IMR-90 (cell line): ENCODE measurements at regions not wholly inside any gene's neighbourhood (a gene's known extent, or its start where the extent isn't known, plus 50 kb on each side); places are given as distances from the start of the nearest gene placed in this dataset.
A peak's percentile ranks its signal among the peaks of the same experiment; 100 is the strongest.

Experiments used
- ATAC-seq: fragments of 200-7000 bp; cut with Tn5 transposase; 2 replicates; pipeline ENCODE4 v1.9.1; 2020; ENCODE audit warnings: low read depth, mild to moderate bottlenecking, moderate library complexity
- BruUV-seq: library from RNA; stranded (reverse); fragments of 400-500 nt; replicated peaks from 2 replicates; lab custom pipeline; 2021; lab: Mats Ljungman, UMichigan
- CTCF ChIA-PET: fragments of 300-600 bp; formaldehyde crosslinking; extraction: SDS; loops from one replicate; lab custom pipeline; 2021; ENCODE audit warnings: antibody characterized with exemption; lab: Yijun Ruan, JAX
- POLR2A ChIA-PET: fragments of 300-600 bp; sonication (Branson Sonifier 250); formaldehyde crosslinking; loops from one replicate; lab custom pipeline; 2022; ENCODE audit warnings: antibody characterized with exemption; ENCODE audit not compliant: unreplicated experiment; lab: Charles Lee
- DNase-seq: peaks from one replicate; pipeline ENCODE4 v3.0.0; 2013
- H2AFZ ChIP-seq: replicated peaks from 2 replicates; pipeline ENCODE3; 2013; ENCODE audit warnings: low read length, mild to moderate bottlenecking; ENCODE audit not compliant: poor library complexity
- H2AK5ac ChIP-seq: 2 replicates; pipeline ENCODE4 v1.6.1; 2013; ENCODE audit warnings: low read depth, low read length, inconsistent platforms
- H2AK9ac ChIP-seq: replicated peaks from 2 replicates; pipeline ENCODE3; 2013; ENCODE audit warnings: mild to moderate bottlenecking, low read depth, low read length, moderate library complexity; ENCODE audit not compliant: poor library complexity
- H2BK120ac ChIP-seq: 2 replicates; pipeline ENCODE4 v1.6.1; 2013; ENCODE audit warnings: low read depth, low read length, inconsistent platforms
- H2BK15ac ChIP-seq: 3 replicates; pipeline ENCODE4 v1.6.1; 2013; ENCODE audit warnings: low read depth, low read length, inconsistent platforms
- H2BK20ac ChIP-seq: 2 replicates; pipeline ENCODE4 v1.6.1; 2013; ENCODE audit warnings: low read depth, mild to moderate bottlenecking, inconsistent platforms, low read length, moderate library complexity
- H2BK5ac ChIP-seq: 2 replicates; pipeline ENCODE4 v1.6.1; 2013; ENCODE audit warnings: mild to moderate bottlenecking, low read depth, low read length, inconsistent platforms; ENCODE audit not compliant: poor library complexity, severe bottlenecking
- H3K14ac ChIP-seq: replicated peaks from 2 replicates; pipeline ENCODE4 v1.6.1; 2013; ENCODE audit warnings: low read depth, low read length, inconsistent platforms
- H3K18ac ChIP-seq: 2 replicates; pipeline ENCODE4 v1.6.1; 2013; ENCODE audit warnings: low read depth, low read length, control low read depth
- H3K23ac ChIP-seq: 2 replicates; pipeline ENCODE4 v1.6.1; 2013; ENCODE audit warnings: low read depth, low read length, inconsistent platforms
- H3K27ac ChIP-seq: 2 replicates; pipeline ENCODE4 v1.5.1; 2013; ENCODE audit warnings: mild to moderate bottlenecking, control low read depth, low read length; ENCODE audit not compliant: insufficient read depth
- H3K27me3 ChIP-seq: 2 replicates; pipeline ENCODE4 v1.6.1; 2013; ENCODE audit warnings: low read length; ENCODE audit not compliant: control insufficient read depth, insufficient read depth
- H3K36me3 ChIP-seq: 2 replicates; pipeline ENCODE4 v1.6.1; 2013; ENCODE audit warnings: low read length, mixed read lengths; ENCODE audit not compliant: control insufficient read depth, insufficient read depth
- H3K4ac ChIP-seq: 2 replicates; pipeline ENCODE4 v1.6.1; 2013; ENCODE audit warnings: low read depth, low read length, inconsistent platforms
- H3K4me1 ChIP-seq: 2 replicates; pipeline ENCODE4 v1.6.1; 2013; ENCODE audit warnings: low read length, mixed read lengths; ENCODE audit not compliant: control insufficient read depth, insufficient read depth
- H3K4me2 ChIP-seq: 2 replicates; pipeline ENCODE4 v1.6.1; 2013; ENCODE audit warnings: low read depth, mild to moderate bottlenecking, control low read depth, low read length, moderate library complexity
- H3K4me3 ChIP-seq: 2 replicates; pipeline ENCODE4 v1.5.1; 2013; ENCODE audit warnings: low read depth, mild to moderate bottlenecking, control low read depth, low read length, moderate library complexity; ENCODE audit not compliant: insufficient read depth
- H3K56ac ChIP-seq: 2 replicates; pipeline ENCODE4 v1.6.1; 2013; ENCODE audit warnings: low read length, inconsistent platforms; ENCODE audit not compliant: insufficient read depth; ENCODE audit errors: extremely low read depth
- H3K79me1 ChIP-seq, 2 experiments: 2 replicates each; pipeline ENCODE4 v1.6.1; 2013; ENCODE audit warnings: low read length in 2 of 2, inconsistent platforms in 1 of 2, low read depth in 1 of 2
- H3K9ac ChIP-seq: 2 replicates; pipeline ENCODE4 v1.6.1; 2013; ENCODE audit warnings: low read depth, low read length, control low read depth
- H3K9me1 ChIP-seq: 2 replicates; pipeline ENCODE4 v1.6.1; 2013; ENCODE audit warnings: low read length, inconsistent platforms; ENCODE audit not compliant: insufficient read depth
- H3K9me3 ChIP-seq: 2 replicates; pipeline ENCODE4 v1.6.1; 2013; ENCODE audit warnings: low read length; ENCODE audit not compliant: control insufficient read depth, insufficient read depth
- H4K20me1 ChIP-seq: 2 replicates; pipeline ENCODE4 v1.6.1; 2013; ENCODE audit warnings: low read length, inconsistent platforms; ENCODE audit not compliant: insufficient read depth
- H4K5ac ChIP-seq: 2 replicates; pipeline ENCODE4 v1.6.1; 2013; ENCODE audit warnings: mild to moderate bottlenecking, low read depth, low read length, control low read depth
- H4K8ac ChIP-seq, 2 experiments: 2 replicates each; pipeline ENCODE4 v1.6.1; 2013; ENCODE audit warnings: low read depth in 2 of 2, low read length in 2 of 2, control low read depth in 1 of 2, inconsistent platforms in 1 of 2
- H4K91ac ChIP-seq: 2 replicates; pipeline ENCODE4 v1.6.1; 2013; ENCODE audit warnings: low read depth, low read length, inconsistent platforms; ENCODE audit not compliant: insufficient read depth
- BHLHE40 ChIP-seq: fragments of 150-350 bp; IDR thresholded peaks from 2 replicates; pipeline ENCODE4 v1.6.1; 2016; ENCODE audit warnings: mild to moderate bottlenecking, low read depth, low read length
- CEBPB ChIP-seq: IDR thresholded peaks from 2 replicates; pipeline ENCODE4 v1.6.1; 2012; ENCODE audit warnings: low read depth, low read length, improper control_type of control experiment
- CHD1 ChIP-seq: IDR thresholded peaks from 2 replicates; pipeline ENCODE4 v1.6.1; 2012; ENCODE audit warnings: low read depth, low read length, improper control_type of control experiment
- CTCF ChIP-seq: conservative IDR thresholded peaks from 2 replicates; pipeline ENCODE4 v1.5.1; 2012; ENCODE audit warnings: mild to moderate bottlenecking, low read depth, low read length, improper control_type of control experiment
- FOS ChIP-seq: fragments of 150-350 bp; IDR thresholded peaks from 2 replicates; pipeline ENCODE4 v1.6.1; 2016; ENCODE audit warnings: low read depth, low read length
- MAFK ChIP-seq: IDR thresholded peaks from 2 replicates; pipeline ENCODE4 v1.6.1; 2012; ENCODE audit warnings: low read depth, low read length, improper control_type of control experiment
- MAZ ChIP-seq: IDR thresholded peaks from 2 replicates; pipeline ENCODE4 v1.6.1; 2012; ENCODE audit warnings: low read depth, mild to moderate bottlenecking, low read length, improper control_type of control experiment, moderate library complexity, borderline replicate concordance
- MXI1 ChIP-seq: IDR thresholded peaks from 2 replicates; pipeline ENCODE4 v1.6.1; 2012; ENCODE audit warnings: low read depth, mild to moderate bottlenecking, low read length, moderate library complexity, borderline replicate concordance
- NFE2L2 ChIP-seq: fragments of 150-350 bp; IDR thresholded peaks from 2 replicates; pipeline ENCODE4 v1.6.1; 2016; ENCODE audit warnings: low read depth, mild to moderate bottlenecking, low read length
- POLR2A ChIP-seq: IDR thresholded peaks from 2 replicates; pipeline ENCODE4 v1.6.1; 2012; ENCODE audit warnings: mild to moderate bottlenecking, low read depth, low read length
- RAD21 ChIP-seq: IDR thresholded peaks from 2 replicates; pipeline ENCODE4 v1.6.1; 2012; ENCODE audit warnings: low read length, improper control_type of control experiment
- RCOR1 ChIP-seq: IDR thresholded peaks from 2 replicates; pipeline ENCODE4 v1.6.1; 2012; ENCODE audit warnings: mild to moderate bottlenecking, low read length, improper control_type of control experiment; ENCODE audit not compliant: insufficient replicate concordance
- RFX5 ChIP-seq: IDR thresholded peaks from 2 replicates; pipeline ENCODE4 v1.8.0; 2012; ENCODE audit warnings: low read depth, mild to moderate bottlenecking, low read length, moderate library complexity
- SMC3 ChIP-seq: fragments of 150-350 bp; IDR thresholded peaks from 2 replicates; pipeline ENCODE4 v1.6.1; 2016; ENCODE audit warnings: low read depth, mild to moderate bottlenecking, antibody characterized with exemption, low read length, moderate library complexity
- USF2 ChIP-seq: fragments of 150-350 bp; IDR thresholded peaks from 2 replicates; pipeline ENCODE4 v1.6.1; 2017; ENCODE audit warnings: mild to moderate bottlenecking, antibody characterized with exemption, low read length, low read depth
- WGBS, 2 experiments: methylation state at CpG; one replicate each; pipeline versions ENCODE4 v1.1.5 to v1.1.7; 2013; ENCODE audit warnings: missing lambda C conversion rate in 2 of 2; ENCODE audit not compliant: insufficient read length in 1 of 2; ENCODE audit errors: extremely low coverage in 2 of 2; 5-methylcytosine and 5-hydroxymethylcytosine counted together
- dilution Hi-C: fragments of 300-500 bp; cut with HindIII; formaldehyde crosslinking; loops from one replicate; pipeline ENCODE4 v1.14.3; 2018; ENCODE audit warnings: low sequenced_read_pairs; ENCODE audit not compliant: unreplicated experiment
- in situ Hi-C: fragments of 300-500 bp; cut with MboI; formaldehyde crosslinking; loops from 3 replicates; pipeline ENCODE4 v1.14.3; 2019; ENCODE audit warnings: low sequenced_read_pairs, inconsistent platforms, mixed read lengths
- intact Hi-C: fragments of 100-400 bp; cut with micrococcal nuclease; formaldehyde crosslinking; loops from 2 replicates; pipeline ENCODE4 v1.10.0; 2022
- TF ChIP-seq, protein P1 (sequence below): fragments of 150-350 bp; IDR thresholded peaks from 2 replicates; pipeline ENCODE4 v1.6.1; 2016; ENCODE audit warnings: low read depth, mild to moderate bottlenecking, low read length, moderate library complexity, borderline replicate concordance

DNA sequence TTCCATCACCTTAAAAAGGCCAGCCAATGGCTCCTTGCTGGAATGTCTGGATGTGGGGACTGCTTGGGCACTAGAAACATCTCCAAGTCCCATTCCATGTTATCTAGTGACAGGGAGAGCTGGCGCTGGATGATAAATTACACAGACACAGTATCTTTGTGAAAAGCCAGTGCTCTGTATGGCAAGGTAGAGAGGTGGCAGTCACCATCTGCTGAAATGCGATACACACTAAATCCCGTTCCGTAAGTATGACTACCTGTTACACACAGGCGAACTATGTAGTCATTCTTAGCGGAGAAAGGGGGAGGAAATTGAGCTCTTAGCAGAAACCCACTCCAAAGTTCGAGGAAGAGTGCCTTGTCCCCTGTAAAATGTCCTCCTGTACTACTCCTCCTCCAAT, 81.0 kb upstream of the MYOCD start:
- in situ Hi-C loops: no loop called here
- Histone ChIP-seq H2BK120ac (no peak overlapping the region; the same call in 1 of the 2 replicates), H3K9me1 (no peaks in the 10 kb centered on the region), H2BK5ac (no peak overlapping the region), H3K79me1 (no peaks in the 10 kb centered on the region), H3K27me3 (no peaks in the 10 kb centered on the region), H3K4me2 (no peak overlapping the region), H2AK5ac (no peak overlapping the region), H4K5ac (no peak overlapping the region), H2AFZ (no peak overlapping the region), H3K4ac (0 out of 2 replicates have a peak overlapping the region, but pooled peaks have one; percentile 21), H3K14ac (no peak overlapping the region), H2BK20ac (peak overlapping the region; percentile 26; the same call in 1 of the 2 replicates), H4K8ac (no peak overlapping the region), H3K27ac (no peak overlapping the region), H3K4me3 (no peak overlapping the region), H2AK9ac (no peak overlapping the region), H3K9me3 (peaks cover 4% of the 10 kb centered on the region; the same call in 1 of the 2 replicates), H3K36me3 (no peaks in the 10 kb centered on the region), H3K23ac (0 out of 2 replicates have a peak overlapping the region, but pooled peaks have one; percentile 16), H3K56ac (no peak overlapping the region), H4K20me1 (no peaks in the 10 kb centered on the region), H4K91ac (no peak overlapping the region), H2BK15ac (no peak overlapping the region), H3K9ac (no peak overlapping the region), H3K18ac (no peak overlapping the region), H3K4me1 (no peaks in the 10 kb centered on the region; the same call in 1 of the 2 replicates)
- BruUV-seq: no TSS peak
- DNase-seq (no peak), ATAC-seq (no peak)
- WGBS, 2 experiments: 100% methylated on average over 4 of the region's 7 CpGs; no CpG with 5 or more reads in 1 of the 2 experiments
- dilution Hi-C loops: no loop called here
- TF ChIP-seq POLR2A (no peak), RAD21 (no peak), FOS (no peak), MAZ (no peak), RCOR1 (no peak), NFE2L2 (no peak), BHLHE40 (no peak), SMC3 (no peak), RFX5 (no peak), CTCF (no peak), CEBPB (no peak), USF2 (no peak), MAFK (no peak), CHD1 (no peak), MXI1 (no peak)
- TF ChIP-seq, protein P1, sequence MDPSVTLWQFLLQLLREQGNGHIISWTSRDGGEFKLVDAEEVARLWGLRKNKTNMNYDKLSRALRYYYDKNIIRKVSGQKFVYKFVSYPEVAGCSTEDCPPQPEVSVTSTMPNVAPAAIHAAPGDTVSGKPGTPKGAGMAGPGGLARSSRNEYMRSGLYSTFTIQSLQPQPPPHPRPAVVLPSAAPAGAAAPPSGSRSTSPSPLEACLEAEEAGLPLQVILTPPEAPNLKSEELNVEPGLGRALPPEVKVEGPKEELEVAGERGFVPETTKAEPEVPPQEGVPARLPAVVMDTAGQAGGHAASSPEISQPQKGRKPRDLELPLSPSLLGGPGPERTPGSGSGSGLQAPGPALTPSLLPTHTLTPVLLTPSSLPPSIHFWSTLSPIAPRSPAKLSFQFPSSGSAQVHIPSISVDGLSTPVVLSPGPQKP: no peak
- ChIA-PET CTCF (interaction anchor here (1.6 kb wide), 1 partner anchor 39 kb away, joined by 4 read pairs; no protein-coding TSS in a partner anchor), POLR2A (no interaction called here)
- intact Hi-C loops: no loop called here
